ENCODE measurements at regions not wholly inside any gene's neighbourhood (a gene's known extent, or its start where the extent isn't known, plus 50 kb on each side); places are given as distances from the start of the nearest gene placed in this dataset.
"Not testable (repeated sequence)": the region's sequence is repeated elsewhere in the genome, so short reads cannot be mapped to it uniquely, and the experiment has no call there.

GRCh38 chr2:242098445-242099128 is 229.1 kb downstream of the RTP5 start:
- no peak overlapping the region for H2AK5ac ChIP-seq (ENCODE audit: insufficient read length, low read length)
- Mint-ChIP-seq H3K4me1 (peaks cover 0 to 3% of the 10 kb centered on the region in 2 experiments; a peak in 1 of 4 replicates), H3K36me3 (ENCODE audit: insufficient read depth in 1 of 3, low read depth in 3 of 3) (no peaks in the 10 kb centered on the region; a peak in 1 of 7 replicates), H3K27ac (no peak overlapping the region), H3K4me3 (no peak overlapping the region), H3K27me3 (ENCODE audit: low read depth) (no peaks in the 10 kb centered on the region; the same call in 1 of the 2 replicates), H3K9me3 (no peaks in the 10 kb centered on the region)
- no peak overlapping the region for H3K9ac ChIP-seq (ENCODE audit: extremely low read depth, insufficient read length, low read length)
- no peak overlapping the region for H3K4me2 ChIP-seq (ENCODE audit: insufficient read depth, insufficient read length, low read length)
- H4K8ac ChIP-seq (replicated peaks; ENCODE audit: insufficient read length, low read depth, low read length) = no peak overlapping the region
- no peak overlapping the region for H2AFZ ChIP-seq (ENCODE audit: low read length)
- H2BK12ac ChIP-seq (ENCODE audit: insufficient read length, low read depth, low read length) = no peak overlapping the region
- H3T11ph ChIP-seq (ENCODE audit: low read length) = no peak overlapping the region
- H3K14ac ChIP-seq (ENCODE audit: insufficient read depth, low read length) = no peak overlapping the region
- H2BK20ac ChIP-seq (ENCODE audit: low read depth, low read length, poor library complexity, severe bottlenecking) = no peak overlapping the region
- no CpG with 5 or more reads among the region's 7 CpGs for WGBS (ENCODE audit: extremely low coverage, insufficient read length, low lambda C conversion rate)
- H3K27ac ChIP-seq (ENCODE audit: insufficient read length, low read depth, low read length) = no peak overlapping the region
- H3K79me1 ChIP-seq (ENCODE audit: insufficient read depth, low read depth, low read length, poor library complexity, severe bottlenecking) = no peaks in the 10 kb centered on the region
- no peak for TF ChIP-seq CTCF (conservative IDR thresholded peaks at IDR 0.05)
- no peak overlapping the region for H4K91ac ChIP-seq (ENCODE audit: insufficient read length, low read depth, low read length)
- no peak overlapping the region for H2BK5ac ChIP-seq (ENCODE audit: insufficient read length, low read length)
- no peak overlapping the region for H4K5ac ChIP-seq (ENCODE audit: insufficient read length, low read depth, low read length)
- H2BK15ac ChIP-seq (ENCODE audit: low read depth, low read length) = no peak overlapping the region
- H3K4me1 ChIP-seq (ENCODE audit: insufficient read depth, low read length) = no peaks in the 10 kb centered on the region
- no peak overlapping the region for H3K4ac ChIP-seq (ENCODE audit: low read depth, low read length)
- H3K27me3 ChIP-seq (ENCODE audit: insufficient read depth, low read length) = no peaks in the 10 kb centered on the region
- H3K23ac ChIP-seq (ENCODE audit: insufficient read length, low read depth, low read length) = no peak overlapping the region
- H3K9me3 ChIP-seq (ENCODE audit: control insufficient read depth, low read depth, low read length) = no peaks in the 10 kb centered on the region
- H3K56ac ChIP-seq (ENCODE audit: insufficient read length, low read depth, low read length) = no peak overlapping the region
- H4K20me1 ChIP-seq (ENCODE audit: control insufficient read depth, insufficient read depth, insufficient read length) = no peaks in the 10 kb centered on the region
- H3K23me2 ChIP-seq (ENCODE audit: insufficient read length, low read depth, low read length, poor library complexity, severe bottlenecking) = no peaks in the 10 kb centered on the region
- no peak overlapping the region for H3K18ac ChIP-seq (ENCODE audit: insufficient read length, low read depth, low read length)
- H3K79me2 ChIP-seq (ENCODE audit: insufficient read depth, low read length) = no peaks in the 10 kb centered on the region
- H2BK120ac ChIP-seq (ENCODE audit: low read depth, low read length, poor library complexity, severe bottlenecking) = no peak overlapping the region
- DNase-seq = no peak

- H3K4ac ChIP-seq (ENCODE audit: low read depth, low read length); H3K27ac ChIP-seq (ENCODE audit: insufficient read length, low read depth, low read length); H3K4me3 Mint-ChIP-seq; H2BK5ac ChIP-seq (ENCODE audit: insufficient read length, low read length); H3K27ac Mint-ChIP-seq; H3K9me3 ChIP-seq (ENCODE audit: control insufficient read depth, low read depth, low read length); H3K23me2 ChIP-seq (ENCODE audit: insufficient read length, low read depth, low read length, poor library complexity, severe bottlenecking); H3K9ac ChIP-seq (ENCODE audit: extremely low read depth, insufficient read length, low read length); H3K4me1 Mint-ChIP-seq; H3K18ac ChIP-seq (ENCODE audit: insufficient read length, low read depth, low read length); H3K79me1 ChIP-seq (ENCODE audit: insufficient read depth, low read depth, low read length, poor library complexity, severe bottlenecking); H3K36me3 Mint-ChIP-seq (ENCODE audit: insufficient read depth in 1 of 3, low read depth in 3 of 3); H2BK15ac ChIP-seq (ENCODE audit: low read depth, low read length); H3T11ph ChIP-seq (ENCODE audit: low read length); H2AFZ ChIP-seq (ENCODE audit: low read length); DNase-seq; H3K4me2 ChIP-seq (ENCODE audit: insufficient read depth, insufficient read length, low read length); H2BK20ac ChIP-seq (ENCODE audit: low read depth, low read length, poor library complexity, severe bottlenecking); H3K14ac ChIP-seq (ENCODE audit: insufficient read depth, low read length); H2BK12ac ChIP-seq (ENCODE audit: insufficient read length, low read depth, low read length); H4K20me1 ChIP-seq (ENCODE audit: control insufficient read depth, insufficient read depth, insufficient read length); H3K79me2 ChIP-seq (ENCODE audit: insufficient read depth, low read length); H3K27me3 ChIP-seq (ENCODE audit: insufficient read depth, low read length); H4K5ac ChIP-seq (ENCODE audit: insufficient read length, low read depth, low read length); H4K91ac ChIP-seq (ENCODE audit: insufficient read length, low read depth, low read length); H3K4me1 ChIP-seq (ENCODE audit: insufficient read depth, low read length); H4K8ac ChIP-seq (replicated peaks; ENCODE audit: insufficient read length, low read depth, low read length); H3K56ac ChIP-seq (ENCODE audit: insufficient read length, low read depth, low read length); H3K27me3 Mint-ChIP-seq (ENCODE audit: low read depth); H3K23ac ChIP-seq (ENCODE audit: insufficient read length, low read depth, low read length); H2BK120ac ChIP-seq (ENCODE audit: low read depth, low read length, poor library complexity, severe bottlenecking); H2AK5ac ChIP-seq (ENCODE audit: insufficient read length, low read length): not testable (repeated sequence)
- H3K9me3 Mint-ChIP-seq = peaks cover 10 to 11% of the 10 kb centered on the region in 2 experiments; a peak in 4 of 5 replicates
- no CpG with 5 or more reads among the region's 2 CpGs for WGBS (ENCODE audit: extremely low coverage, insufficient read length, low lambda C conversion rate)
Observed at GRCh38 chr2:242103093-242103492, 233.6 kb downstream of the RTP5 start.
